Sigmoid colon (tissue), 4 donors: ENCODE measurements at regions not wholly inside any gene's neighbourhood (a gene's known extent, or its start where the extent isn't known, plus 50 kb on each side); places are given as distances from the start of the nearest gene placed in this dataset.

Experiments used
- CTCF ChIP-seq, 4 experiments: fragments of 450-650 bp in 3 of 4; fragments of 200-600 bp in 1 of 4; IDR thresholded peaks; one replicate each; pipeline ENCODE4 v1.5.1; 2016 to 2019; ENCODE audit warnings: antibody characterized with exemption in 4 of 4, mild to moderate bottlenecking in 3 of 4, moderate library complexity in 2 of 4
- EP300 ChIP-seq, 4 donors: sonication (generic); formaldehyde crosslinking; IDR thresholded peaks; one replicate each; pipeline ENCODE4 v1.6.1; 2017; ENCODE audit warnings: antibody characterized with exemption in 4 of 4
- POLR2AphosphoS5 ChIP-seq, 4 donors: sonication (generic); formaldehyde crosslinking; IDR thresholded peaks; one replicate each; pipeline ENCODE4 v1.6.1; 2017; ENCODE audit warnings: antibody characterized with exemption in 4 of 4

- no peak for TF ChIP-seq CTCF (IDR thresholded peaks at IDR 0.05)
- no peak for TF ChIP-seq POLR2AphosphoS5 (IDR thresholded peaks at IDR 0.05)
- TF ChIP-seq EP300 (IDR thresholded peaks at IDR 0.05), result no peak
These were observed 250.2 kb upstream of the SLITRK1 start for GRCh38 chr13:84132491-84132890.
